Astrocyte (in vitro differentiated cells and primary cell): ENCODE measurements at regions not wholly inside any gene's neighbourhood (a gene's known extent, or its start where the extent isn't known, plus 50 kb on each side); places are given as distances from the start of the nearest gene placed in this dataset.

Source experiments
- DNase-seq: peaks from one replicate; pipeline ENCODE4 v3.0.0-alpha.2; 2010; ENCODE audit warnings: low read depth
- FAIRE-seq: peaks from 2 replicates; lab custom pipeline; 2011; peaks lifted over from hg19 to GRCh38; lab: Jason Lieb, UNC
- H2AFZ ChIP-seq: 2 replicates; pipeline ENCODE4 v1.6.0; 2012; ENCODE audit warnings: low read depth, low read length, inconsistent platforms
- H3K27ac ChIP-seq: 2 replicates; pipeline ENCODE4 v1.5.1; 2011; ENCODE audit warnings: low read depth, low read length, inconsistent platforms
- H3K27me3 ChIP-seq: 2 replicates; pipeline ENCODE4 v1.6.0; 2011; ENCODE audit warnings: low read length, inconsistent platforms; ENCODE audit not compliant: insufficient read depth
- H3K36me3 ChIP-seq: 2 replicates; pipeline ENCODE4 v1.5.1; 2011; ENCODE audit warnings: low read length, inconsistent platforms; ENCODE audit not compliant: insufficient read depth
- H3K4me1 ChIP-seq: 2 replicates; pipeline ENCODE4 v1.5.1; 2011; ENCODE audit warnings: low read length, inconsistent platforms; ENCODE audit not compliant: insufficient read depth
- H3K4me2 ChIP-seq: 2 replicates; pipeline ENCODE4 v1.6.0; 2012; ENCODE audit warnings: low read length, inconsistent platforms
- H3K4me3 ChIP-seq: 2 replicates; pipeline ENCODE4 v1.5.1; 2011; ENCODE audit warnings: low read depth, mild to moderate bottlenecking, low read length, inconsistent platforms; ENCODE audit not compliant: insufficient read depth
- H3K79me2 ChIP-seq: 2 replicates; pipeline ENCODE4 v1.6.0; 2012; ENCODE audit warnings: mild to moderate bottlenecking, low read length, inconsistent platforms; ENCODE audit not compliant: insufficient read depth
- H3K9ac ChIP-seq: 2 replicates; pipeline ENCODE4 v1.6.0; 2012; ENCODE audit warnings: mild to moderate bottlenecking, low read length, inconsistent platforms
- H3K9me3 ChIP-seq: 2 replicates; pipeline ENCODE4 v1.5.1; 2012; ENCODE audit warnings: low read depth, mild to moderate bottlenecking, low read length, inconsistent platforms; ENCODE audit not compliant: insufficient read depth
- H4K20me1 ChIP-seq: 2 replicates; pipeline ENCODE4 v1.6.0; 2012; ENCODE audit warnings: low read length, inconsistent platforms; ENCODE audit not compliant: insufficient read depth
- H3K27ac Mint-ChIP-seq: one replicate; pipeline ENCODE4 v1.8.0; 2021; ENCODE audit warnings: mild to moderate bottlenecking, mixed read lengths; ENCODE audit not compliant: unreplicated experiment
- H3K27me3 Mint-ChIP-seq: one replicate; pipeline ENCODE4 v1.8.0; 2021; ENCODE audit warnings: low read depth, mixed read lengths; ENCODE audit not compliant: unreplicated experiment
- H3K36me3 Mint-ChIP-seq: one replicate; pipeline ENCODE4 v1.8.0; 2021; ENCODE audit warnings: low read depth, mixed read lengths; ENCODE audit not compliant: unreplicated experiment
- H3K4me1 Mint-ChIP-seq: one replicate; pipeline ENCODE4 v1.8.0; 2021; ENCODE audit warnings: low read depth, mixed read lengths; ENCODE audit not compliant: unreplicated experiment
- H3K4me3 Mint-ChIP-seq: one replicate; pipeline ENCODE4 v1.8.0; 2021; ENCODE audit warnings: mild to moderate bottlenecking, moderate library complexity, mixed read lengths; ENCODE audit not compliant: unreplicated experiment
- H3K9me3 Mint-ChIP-seq: one replicate; pipeline ENCODE4 v1.8.0; 2021; ENCODE audit warnings: mild to moderate bottlenecking, mixed read lengths; ENCODE audit not compliant: unreplicated experiment
- CTCF ChIP-seq: IDR thresholded peaks from 2 replicates; pipeline ENCODE4 v1.5.1; 2011; ENCODE audit warnings: low read depth, mild to moderate bottlenecking, inconsistent platforms, low read length, moderate library complexity; ENCODE audit not compliant: insufficient read depth
- EZH2 ChIP-seq: IDR thresholded peaks from 2 replicates; pipeline ENCODE4 v1.6.1; 2012; ENCODE audit warnings: mild to moderate bottlenecking, low read length, inconsistent platforms; ENCODE audit not compliant: insufficient read depth

GRCh38 chr18:64365106-64365505 lies 216.2 kb upstream of the LINC00305 start:
- Histone ChIP-seq H2AFZ (no peak overlapping the region), H3K4me2 (no peak overlapping the region), H3K9ac (no peak overlapping the region), H4K20me1 (no peaks in the 10 kb centered on the region), H3K27me3 (no peaks in the 10 kb centered on the region), H3K79me2 (no peaks in the 10 kb centered on the region), H3K4me3 (no peak overlapping the region), H3K36me3 (no peaks in the 10 kb centered on the region), H3K9me3 (no peaks in the 10 kb centered on the region), H3K27ac (no peak overlapping the region), H3K4me1 (no peaks in the 10 kb centered on the region)
- H3K9me3 Mint-ChIP-seq, result peaks cover 3% of the 10 kb centered on the region
- TF ChIP-seq CTCF, result no peak
- no peak for TF ChIP-seq EZH2
- H3K27ac Mint-ChIP-seq, result no peak overlapping the region
- H3K36me3 Mint-ChIP-seq, result no peaks in the 10 kb centered on the region
- DNase-seq (no peak), FAIRE-seq (no peak)
- peaks cover 2% of the 10 kb centered on the region for H3K27me3 Mint-ChIP-seq
- no peaks in the 10 kb centered on the region for H3K4me1 Mint-ChIP-seq
- H3K4me3 Mint-ChIP-seq, result no peak overlapping the region

GRCh38 chr18:64337673-64338072 lies 188.8 kb upstream of the LINC00305 start:
- no peak overlapping the region for H2AFZ ChIP-seq
- no peak overlapping the region for H3K4me3 Mint-ChIP-seq
- DNase-seq (no peak), FAIRE-seq (no peak)
- no peaks in the 10 kb centered on the region for H3K4me1 Mint-ChIP-seq
- no peak for TF ChIP-seq CTCF
- TF ChIP-seq EZH2, result no peak
- no peak overlapping the region for H3K9ac ChIP-seq
- H3K4me1 ChIP-seq, result no peaks in the 10 kb centered on the region
- H4K20me1 ChIP-seq, result no peaks in the 10 kb centered on the region
- no peak overlapping the region for H3K4me2 ChIP-seq
- no peaks in the 10 kb centered on the region for H3K79me2 ChIP-seq
- H3K27ac Mint-ChIP-seq, result no peak overlapping the region
- H3K27ac ChIP-seq, result no peak overlapping the region
- no peaks in the 10 kb centered on the region for H3K36me3 ChIP-seq
- H3K9me3 Mint-ChIP-seq, result no peaks in the 10 kb centered on the region
- H3K27me3 ChIP-seq, result no peaks in the 10 kb centered on the region
- H3K4me3 ChIP-seq, result no peak overlapping the region
- H3K27me3 Mint-ChIP-seq, result no peaks in the 10 kb centered on the region
- H3K36me3 Mint-ChIP-seq, result no peaks in the 10 kb centered on the region
- no peaks in the 10 kb centered on the region for H3K9me3 ChIP-seq

- H3K79me2 ChIP-seq, result no peaks in the 10 kb centered on the region
- Mint-ChIP-seq H3K36me3 (no peaks in the 10 kb centered on the region), H3K27ac (no peak overlapping the region), H3K4me1 (no peaks in the 10 kb centered on the region), H3K27me3 (no peaks in the 10 kb centered on the region), H3K4me3 (no peak overlapping the region), H3K9me3 (no peaks in the 10 kb centered on the region)
- no peaks in the 10 kb centered on the region for H3K27me3 ChIP-seq
- no peak overlapping the region for H3K9ac ChIP-seq
- TF ChIP-seq EZH2, result no peak
- TF ChIP-seq CTCF, result no peak
- no peak for FAIRE-seq
- no peaks in the 10 kb centered on the region for H4K20me1 ChIP-seq
- H3K36me3 ChIP-seq, result no peaks in the 10 kb centered on the region
- H2AFZ ChIP-seq, result no peak overlapping the region
- H3K4me2 ChIP-seq, result no peak overlapping the region
- no peak overlapping the region for H3K4me3 ChIP-seq
- no peaks in the 10 kb centered on the region for H3K4me1 ChIP-seq
- H3K9me3 ChIP-seq, result no peaks in the 10 kb centered on the region
- H3K27ac ChIP-seq, result no peak overlapping the region
- no peak for DNase-seq
Observed at GRCh38 chr18:64337018-64337417, 188.1 kb upstream of the LINC00305 start.
